ENCODE measurements at regions not wholly inside any gene's neighbourhood (a gene's known extent, or its start where the extent isn't known, plus 50 kb on each side); places are given as distances from the start of the nearest gene placed in this dataset.

GRCh38 chr6:14792118-14792955, 453.5 kb upstream of the JARID2 start:
- intact Hi-C loops (cut with DNase I; ENCODE audit: low total_unique reads) (no loop called here), in situ Hi-C loops (cut with MboI; ENCODE audit: low sequenced_read_pairs in 4 of 4) (no loop called here)
- Histone ChIP-seq H3K36me3 (no peaks in the 10 kb centered on the region), H3K4me1 (no peaks in the 10 kb centered on the region), H3K27ac (no peak overlapping the region), H3K4me3 (no peak overlapping the region), H3K27me3 (no peaks in the 10 kb centered on the region), H3K9me3 (no peaks in the 10 kb centered on the region)
- no peak for TF ChIP-seq CTCF (IDR thresholded peaks at IDR 0.05 in 4 of 5, conservative IDR thresholded peaks at IDR 0.05 in 1 of 5)
- no peak for TF ChIP-seq POLR2A (IDR thresholded peaks at IDR 0.05)
- DNase-seq (no peak), ATAC-seq (no peak)

- no peaks in the 10 kb centered on the region for H3K9me3 ChIP-seq
- H3K27ac ChIP-seq = no peak overlapping the region
- H3K4me3 ChIP-seq = no peak overlapping the region
- peaks cover 0 to 5% of the 10 kb centered on the region in 2 donors for H3K4me1 ChIP-seq
- DNase-seq (no peak), ATAC-seq (no peak)
- intact Hi-C loops (cut with DNase I; ENCODE audit: low total_unique reads) = no loop called here
- H3K36me3 ChIP-seq = no peaks in the 10 kb centered on the region
- H3K27me3 ChIP-seq = no peaks in the 10 kb centered on the region
- TF ChIP-seq POLR2A (IDR thresholded peaks at IDR 0.05) = no peak
- TF ChIP-seq CTCF (IDR thresholded peaks at IDR 0.05 in 4 of 5, conservative IDR thresholded peaks at IDR 0.05 in 1 of 5) = no peak
- in situ Hi-C loops (cut with MboI; ENCODE audit: low sequenced_read_pairs in 4 of 4) = no loop called here
Observed at GRCh38 chr6:14795451-14795850, 450.4 kb upstream of the JARID2 start.

GRCh38 chr6:14796974-14797762, 448.7 kb upstream of the JARID2 start:
- peak in 1 of 2 donors; percentile 37 for ATAC-seq
- H3K27me3 ChIP-seq = no peaks in the 10 kb centered on the region
- H3K4me3 ChIP-seq = no peak overlapping the region
- intact Hi-C loops (cut with DNase I; ENCODE audit: low total_unique reads) (no loop called here), in situ Hi-C loops (cut with MboI; ENCODE audit: low sequenced_read_pairs in 4 of 4) (no loop called here)
- no peaks in the 10 kb centered on the region for H3K36me3 ChIP-seq
- H3K4me1 ChIP-seq = peaks cover 0 to 7% of the 10 kb centered on the region in 2 donors
- no peaks in the 10 kb centered on the region for H3K9me3 ChIP-seq
- TF ChIP-seq POLR2A (IDR thresholded peaks at IDR 0.05) (no peak), CTCF (IDR thresholded peaks at IDR 0.05 in 4 of 5, conservative IDR thresholded peaks at IDR 0.05 in 1 of 5) (no peak)
- H3K27ac ChIP-seq = no peak overlapping the region
- DNase-seq = no peak

GRCh38 chr6:14797875-14798593, 447.8 kb upstream of the JARID2 start:
- TF ChIP-seq POLR2A (IDR thresholded peaks at IDR 0.05) (no peak), CTCF (IDR thresholded peaks at IDR 0.05 in 4 of 5, conservative IDR thresholded peaks at IDR 0.05 in 1 of 5) (no peak)
- no peaks in the 10 kb centered on the region for H3K9me3 ChIP-seq
- H3K27ac ChIP-seq = no peak overlapping the region
- ATAC-seq = no peak
- H3K4me3 ChIP-seq = no peak overlapping the region
- intact Hi-C loops (cut with DNase I; ENCODE audit: low total_unique reads) (no loop called here), in situ Hi-C loops (cut with MboI; ENCODE audit: low sequenced_read_pairs in 4 of 4) (no loop called here)
- peaks cover 0 to 7% of the 10 kb centered on the region in 2 donors for H3K4me1 ChIP-seq
- no peaks in the 10 kb centered on the region for H3K27me3 ChIP-seq
- H3K36me3 ChIP-seq = no peaks in the 10 kb centered on the region
- DNase-seq = no peak
